Neuronal stem cell (in vitro differentiated cells): ENCODE measurements at regions not wholly inside any gene's neighbourhood (a gene's known extent, or its start where the extent isn't known, plus 50 kb on each side); places are given as distances from the start of the nearest gene placed in this dataset.
A peak's percentile ranks its signal among the peaks of the same experiment; 100 is the strongest.

ENCODE experiments used
- DNase-seq: peaks from one replicate; pipeline ENCODE4 v3.0.0-alpha.2; 2013; ENCODE audit warnings: low spot score
- H2AFZ ChIP-seq: one replicate; pipeline ENCODE4 v1.6.1; 2013; ENCODE audit warnings: mild to moderate bottlenecking, low read length, inconsistent platforms
- H2AK5ac ChIP-seq: 2 replicates; pipeline ENCODE4 v1.6.1; 2013; ENCODE audit warnings: low read depth, mild to moderate bottlenecking, inconsistent platforms, low read length, moderate library complexity, mixed read lengths
- H2BK120ac ChIP-seq: 2 replicates; pipeline ENCODE4 v1.6.1; 2013; ENCODE audit warnings: low read depth, mild to moderate bottlenecking, inconsistent platforms, low read length, moderate library complexity, mixed read lengths
- H2BK12ac ChIP-seq: one replicate; pipeline ENCODE4 v1.6.1; 2013; ENCODE audit warnings: low read length, inconsistent platforms
- H2BK15ac ChIP-seq: 2 replicates; pipeline ENCODE4 v1.6.1; 2013; ENCODE audit warnings: mild to moderate bottlenecking, low read length, inconsistent platforms, mixed read lengths
- H2BK5ac ChIP-seq: one replicate; pipeline ENCODE4 v1.6.1; 2013; ENCODE audit warnings: inconsistent platforms, mild to moderate bottlenecking, low read length, moderate library complexity
- H3K14ac ChIP-seq: one replicate; pipeline ENCODE4 v1.6.1; 2013; ENCODE audit warnings: low read length, inconsistent platforms
- H3K18ac ChIP-seq: 2 replicates; pipeline ENCODE4 v1.6.1; 2013; ENCODE audit warnings: low read length, inconsistent platforms
- H3K23ac ChIP-seq: 2 replicates; pipeline ENCODE4 v1.6.1; 2013; ENCODE audit warnings: low read depth, mild to moderate bottlenecking, mixed read lengths, low read length, inconsistent platforms; ENCODE audit not compliant: poor library complexity
- H3K27ac ChIP-seq: replicated peaks from 3 replicates; pipeline ENCODE4 v1.5.1; 2013; ENCODE audit warnings: low read length, inconsistent platforms
- H3K27me3 ChIP-seq, 3 experiments: 2 replicates each; pipeline ENCODE4 v1.6.1; 2013; ENCODE audit warnings: low read length in 3 of 3, mild to moderate bottlenecking in 2 of 3, inconsistent platforms in 1 of 3, low read depth in 1 of 3, mixed read lengths in 1 of 3, moderate library complexity in 1 of 3; ENCODE audit not compliant: control insufficient read depth in 3 of 3, insufficient read depth in 3 of 3
- H3K36me3 ChIP-seq, 2 donors: replicated peaks in 1 of 2; 2 replicates each; pipeline ENCODE4 v1.6.1; 2013; ENCODE audit warnings: low read length in 2 of 2; ENCODE audit not compliant: control insufficient read depth in 2 of 2, insufficient read depth in 2 of 2
- H3K4ac ChIP-seq: 2 replicates; pipeline ENCODE4 v1.6.1; 2013; ENCODE audit warnings: inconsistent platforms, mild to moderate bottlenecking, low read length, moderate library complexity
- H3K4me1 ChIP-seq, 2 donors: 1 replicate in 1 of 2; 2 replicates in 1 of 2; pipeline ENCODE4 v1.6.1; 2013; ENCODE audit warnings: low read length in 2 of 2, low read depth in 1 of 2; ENCODE audit not compliant: control insufficient read depth in 2 of 2, insufficient read depth in 1 of 2
- H3K4me2 ChIP-seq: one replicate; pipeline ENCODE4 v1.6.1; 2013; ENCODE audit warnings: mild to moderate bottlenecking, low read length, inconsistent platforms; ENCODE audit not compliant: insufficient read depth, poor library complexity, severe bottlenecking
- H3K4me3 ChIP-seq, 2 donors: 2 replicates each; pipeline ENCODE4 v1.5.1; 2013; ENCODE audit warnings: low read length in 2 of 2, mild to moderate bottlenecking in 2 of 2, inconsistent platforms in 1 of 2, moderate library complexity in 1 of 2
- H3K79me1 ChIP-seq: one replicate; pipeline ENCODE4 v1.6.1; 2013; ENCODE audit warnings: low read depth, mild to moderate bottlenecking, inconsistent platforms, low read length, moderate library complexity
- H3K9ac ChIP-seq: one replicate; pipeline ENCODE4 v1.6.1; 2013; ENCODE audit warnings: mild to moderate bottlenecking, low read depth, low read length, inconsistent platforms; ENCODE audit not compliant: poor library complexity
- H3K9me3 ChIP-seq, 2 donors: replicated peaks in 1 of 2; 2 replicates each; pipeline versions ENCODE3 to v1.6.1; 2013; ENCODE audit warnings: low read length in 2 of 2, mild to moderate bottlenecking in 2 of 2, inconsistent platforms in 1 of 2, low read depth in 1 of 2, mixed read lengths in 1 of 2, moderate library complexity in 1 of 2; ENCODE audit not compliant: control insufficient read depth in 2 of 2, insufficient read depth in 1 of 2
- H4K8ac ChIP-seq: one replicate; pipeline ENCODE4 v1.6.1; 2013; ENCODE audit warnings: low read depth, mild to moderate bottlenecking, inconsistent platforms, low read length, moderate library complexity
- H4K91ac ChIP-seq: one replicate; pipeline ENCODE4 v1.6.1; 2013; ENCODE audit warnings: low read length, low read depth, mild to moderate bottlenecking, inconsistent platforms; ENCODE audit not compliant: poor library complexity
- WGBS, 2 donors: extraction: QIAGEN DNeasy Blood & Tissue Kit; methylation state at CpG; one replicate each; pipeline ENCODE4 v1.1.7; 2013; ENCODE audit warnings: missing lambda C conversion rate in 2 of 2, mixed read lengths in 1 of 2; ENCODE audit not compliant: insufficient read length in 2 of 2, insufficient replicate concordance in 1 of 2; ENCODE audit errors: extremely low coverage in 2 of 2; 5-methylcytosine and 5-hydroxymethylcytosine counted together

DNA sequence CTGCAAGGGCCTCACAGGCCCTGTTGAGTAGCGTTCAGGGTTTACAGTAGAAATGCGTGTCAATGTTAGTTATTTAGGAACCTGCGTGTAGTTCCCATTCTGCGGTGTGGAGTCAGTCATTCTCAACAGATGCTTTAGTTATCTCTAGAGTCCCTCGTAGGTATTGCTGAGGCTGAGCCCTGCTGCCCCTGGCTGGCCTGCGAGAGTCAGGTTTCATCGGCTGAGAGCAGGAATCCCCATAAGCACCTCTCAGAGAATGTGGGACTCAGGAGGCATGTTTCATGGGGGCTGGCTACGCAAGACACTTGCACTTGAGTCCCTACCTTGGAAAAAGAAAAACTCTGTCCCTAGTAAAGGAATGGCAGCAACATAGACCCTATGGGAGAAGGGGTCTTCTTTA, 347.5 kb upstream of the ASIC2 start:
- peak; percentile 9 for DNase-seq

GRCh38 chr17:33642002-33642401, 348.9 kb upstream of the ASIC2 start:
- no peak overlapping the region for H2AK5ac ChIP-seq
- peak overlapping the region; percentile 29 for H2BK15ac ChIP-seq
- H3K4me2 ChIP-seq: no peak overlapping the region
- H3K79me1 ChIP-seq: no peaks in the 10 kb centered on the region
- H3K14ac ChIP-seq: no peak overlapping the region
- no peaks in the 10 kb centered on the region for H3K36me3 ChIP-seq
- peaks cover 0 to 2% of the 10 kb centered on the region in 2 donors for H3K9me3 ChIP-seq
- WGBS, 2 donors: no CpG with 5 or more reads among the region's 1 CpG
- H2AFZ ChIP-seq: no peak overlapping the region
- H4K91ac ChIP-seq: no peak overlapping the region
- no peak overlapping the region for H3K9ac ChIP-seq
- peaks cover 0 to 12% of the 10 kb centered on the region in 2 donors for H3K4me1 ChIP-seq
- H2BK5ac ChIP-seq: no peak overlapping the region
- H3K4ac ChIP-seq: no peak overlapping the region
- no peak overlapping the region for H2BK120ac ChIP-seq
- H3K4me3 ChIP-seq: no peak overlapping the region
- no peak overlapping the region for H3K27ac ChIP-seq
- no peak overlapping the region for H3K23ac ChIP-seq
- H3K27me3 ChIP-seq: no peaks in the 10 kb centered on the region
- H3K18ac ChIP-seq: peak overlapping the region; percentile 24
- DNase-seq: no peak
- no peak overlapping the region for H2BK12ac ChIP-seq
- H4K8ac ChIP-seq: no peak overlapping the region

More for the DNA sequence above, 347.5 kb upstream of the ASIC2 start:
- Histone ChIP-seq H3K4me3 (no peak overlapping the region), H3K18ac (no peak overlapping the region), H3K79me1 (no peaks in the 10 kb centered on the region), H4K91ac (no peak overlapping the region), H2AFZ (no peak overlapping the region), H2AK5ac (no peak overlapping the region), H3K14ac (no peak overlapping the region), H3K9me3 (peaks cover 0 to 2% of the 10 kb centered on the region in 2 donors), H3K23ac (no peak overlapping the region), H3K36me3 (no peaks in the 10 kb centered on the region), H3K4me1 (peaks cover 0 to 12% of the 10 kb centered on the region in 2 donors), H3K9ac (no peak overlapping the region), H3K27ac (no peak overlapping the region), H2BK12ac (no peak overlapping the region), H3K27me3 (no peaks in the 10 kb centered on the region), H2BK5ac (no peak overlapping the region), H4K8ac (no peak overlapping the region), H2BK120ac (no peak overlapping the region), H2BK15ac (no peak overlapping the region), H3K4me2 (no peak overlapping the region), H3K4ac (no peak overlapping the region)
- no CpG with 5 or more reads among the region's 8 CpGs for WGBS, 2 donors

DNA sequence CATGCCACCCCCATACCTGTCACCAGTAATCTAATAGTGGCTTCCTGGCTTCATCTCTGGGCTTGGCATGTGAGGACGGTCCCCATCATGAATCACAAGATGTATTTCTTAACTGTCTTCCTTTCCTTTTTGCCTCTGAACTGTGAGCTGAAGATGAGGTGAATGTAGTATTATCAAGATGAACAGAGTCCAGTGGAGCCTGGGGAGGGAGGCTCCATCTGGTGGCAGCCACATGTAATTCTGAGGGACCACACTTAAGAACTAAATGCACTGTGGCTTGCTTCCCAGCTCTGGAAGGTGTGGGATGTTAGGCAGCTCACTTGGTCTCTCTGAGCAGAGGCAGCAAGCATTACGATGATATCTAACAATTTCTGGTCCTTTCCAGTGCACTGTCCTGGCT, 354.9 kb upstream of the ASIC2 start:
- H3K27ac ChIP-seq: no peak overlapping the region
- H3K4me3 ChIP-seq: no peak overlapping the region
- WGBS, 2 donors: no CpG with 5 or more reads among the region's 2 CpGs
- H2BK15ac ChIP-seq: no peak overlapping the region
- no peak overlapping the region for H2AK5ac ChIP-seq
- peak overlapping the region; percentile 17 for H3K18ac ChIP-seq
- no peak overlapping the region for H4K91ac ChIP-seq
- H3K9me3 ChIP-seq: no peaks in the 10 kb centered on the region
- no peak overlapping the region for H3K23ac ChIP-seq
- H3K4me1 ChIP-seq: no peaks in the 10 kb centered on the region
- H3K4ac ChIP-seq: no peak overlapping the region
- H3K27me3 ChIP-seq: no peaks in the 10 kb centered on the region
- no peak overlapping the region for H2BK120ac ChIP-seq
- no peaks in the 10 kb centered on the region for H3K36me3 ChIP-seq
- no peaks in the 10 kb centered on the region for H3K79me1 ChIP-seq
- peak; percentile 11 for DNase-seq
- H3K14ac ChIP-seq: no peak overlapping the region
- H3K4me2 ChIP-seq: no peak overlapping the region
- no peak overlapping the region for H2AFZ ChIP-seq
- no peak overlapping the region for H2BK5ac ChIP-seq
- H3K9ac ChIP-seq: no peak overlapping the region
- no peak overlapping the region for H2BK12ac ChIP-seq
- H4K8ac ChIP-seq: no peak overlapping the region

DNA sequence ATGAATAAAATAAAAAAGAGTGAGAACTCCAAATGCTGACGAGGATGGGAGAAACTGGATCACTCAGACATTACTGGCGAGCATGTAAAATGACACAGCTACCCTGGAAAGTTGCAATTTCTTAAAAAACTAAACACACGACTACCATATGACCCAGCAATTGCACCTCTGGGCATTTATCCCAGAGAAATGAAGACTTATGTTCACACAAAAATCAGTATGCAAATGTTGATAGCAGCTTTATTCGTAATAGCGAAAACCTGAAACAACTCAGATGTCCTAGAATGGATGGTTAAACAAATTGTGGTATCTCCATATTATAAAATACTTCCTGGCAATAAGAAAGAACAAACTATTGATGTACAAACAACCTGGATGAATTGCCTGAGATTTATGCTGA, 357.2 kb upstream of the ASIC2 start:
- Histone ChIP-seq H2BK120ac (no peak overlapping the region), H2AK5ac (no peak overlapping the region), H3K4me2 (no peak overlapping the region), H3K9ac (no peak overlapping the region), H3K18ac (no peak overlapping the region), H3K23ac (no peak overlapping the region), H4K8ac (no peak overlapping the region), H3K9me3 (no peaks in the 10 kb centered on the region), H3K79me1 (no peaks in the 10 kb centered on the region), H2BK5ac (no peak overlapping the region), H2AFZ (no peak overlapping the region), H3K4me3 (no peak overlapping the region), H3K14ac (no peak overlapping the region), H3K4ac (no peak overlapping the region), H3K27ac (no peak overlapping the region), H2BK15ac (no peak overlapping the region), H4K91ac (no peak overlapping the region), H2BK12ac (no peak overlapping the region), H3K27me3 (no peaks in the 10 kb centered on the region), H3K4me1 (no peaks in the 10 kb centered on the region), H3K36me3 (no peaks in the 10 kb centered on the region)
- no peak for DNase-seq
- no CpG with 5 or more reads among the region's 5 CpGs for WGBS, 2 donors
